ENCODE measurements at regions not wholly inside any gene's neighbourhood (a gene's known extent, or its start where the extent isn't known, plus 50 kb on each side); places are given as distances from the start of the nearest gene placed in this dataset.

DNA sequence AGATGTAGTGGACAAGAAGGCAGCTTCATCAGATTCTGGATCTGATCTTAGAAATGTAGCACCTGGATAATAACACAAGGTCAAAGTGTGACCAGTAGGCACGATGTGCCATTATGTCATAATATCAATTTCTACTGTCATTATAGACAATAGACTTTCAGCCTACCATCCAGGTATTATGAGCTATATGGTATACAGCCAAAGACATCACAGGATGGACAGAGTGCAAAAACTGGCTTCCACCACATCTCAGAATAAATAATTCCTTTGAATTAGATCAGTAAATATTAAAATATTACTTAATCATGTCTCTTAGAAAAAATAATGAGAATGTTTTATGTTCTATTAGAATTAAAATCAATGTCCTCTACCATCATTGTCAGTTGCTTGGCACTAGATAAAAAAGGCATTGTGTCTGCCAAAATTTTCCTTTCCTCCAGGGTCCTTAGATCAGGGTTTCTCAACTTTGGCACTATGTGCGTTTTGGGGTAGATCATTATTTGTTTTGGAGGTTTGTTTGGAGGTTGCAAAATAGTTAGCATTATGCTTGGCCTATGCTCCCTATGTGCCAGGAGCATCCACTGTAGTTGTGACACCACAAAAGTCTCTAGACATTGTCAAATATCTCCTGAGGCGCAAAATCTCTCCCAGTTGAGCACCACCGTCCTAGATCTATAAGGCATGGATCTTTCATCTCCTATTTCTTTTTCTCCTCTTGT lies 86.7 kb upstream of the NRIP1 start:
- no peak for DNase-seq (ENCODE audit: low read depth)

DNA sequence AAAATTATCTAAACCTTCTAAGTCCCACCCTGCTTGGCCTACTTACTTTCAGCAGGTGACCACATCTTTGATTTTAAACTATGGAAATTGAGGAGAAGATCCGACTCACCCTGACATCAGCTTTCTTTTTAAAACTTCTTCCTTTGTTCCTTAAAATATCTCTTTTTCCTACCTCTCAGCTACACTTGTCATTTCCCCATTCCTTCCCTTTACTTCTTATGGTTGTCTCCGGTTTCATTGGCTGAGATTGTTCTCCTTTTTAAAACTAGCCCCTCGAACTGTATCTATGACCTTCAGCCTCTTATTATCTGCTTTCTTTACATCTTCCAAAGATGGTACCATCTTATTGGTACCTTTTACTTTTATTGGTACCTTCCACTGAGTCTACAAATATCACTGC lies 87.8 kb upstream of the NRIP1 start:
- DNase-seq (ENCODE audit: low read depth) = no peak

DNA sequence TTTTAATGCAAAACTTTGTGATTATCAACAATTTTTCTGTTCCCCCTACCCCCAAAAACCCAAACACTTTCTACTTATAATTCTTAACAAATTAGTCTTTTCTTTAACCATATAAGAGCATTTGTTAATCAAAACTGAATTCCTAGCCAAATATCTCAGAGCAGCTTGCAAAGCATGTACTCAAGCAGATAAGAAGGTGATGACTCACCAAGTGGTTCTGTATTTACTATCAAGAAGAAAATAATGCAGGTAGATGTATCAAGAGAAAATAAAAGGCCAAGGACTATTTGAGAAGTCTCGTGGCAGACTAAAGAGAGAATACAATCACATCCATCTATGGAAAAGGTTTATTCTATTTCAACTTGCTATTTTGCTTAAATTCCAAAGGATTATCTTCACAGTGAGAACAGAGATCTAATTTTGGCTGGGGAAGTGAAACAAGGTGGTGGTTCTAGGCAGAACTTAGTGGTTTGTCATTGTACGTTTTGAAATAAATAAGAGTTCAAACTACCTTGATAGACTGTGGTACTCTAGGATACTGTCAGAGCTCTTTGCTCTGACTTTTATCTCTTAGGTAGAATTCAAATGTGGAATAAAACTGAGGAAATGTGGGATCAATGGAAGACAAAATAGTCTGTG lies 94.7 kb upstream of the NRIP1 start:
- no peak for DNase-seq (ENCODE audit: low read depth)

DNA sequence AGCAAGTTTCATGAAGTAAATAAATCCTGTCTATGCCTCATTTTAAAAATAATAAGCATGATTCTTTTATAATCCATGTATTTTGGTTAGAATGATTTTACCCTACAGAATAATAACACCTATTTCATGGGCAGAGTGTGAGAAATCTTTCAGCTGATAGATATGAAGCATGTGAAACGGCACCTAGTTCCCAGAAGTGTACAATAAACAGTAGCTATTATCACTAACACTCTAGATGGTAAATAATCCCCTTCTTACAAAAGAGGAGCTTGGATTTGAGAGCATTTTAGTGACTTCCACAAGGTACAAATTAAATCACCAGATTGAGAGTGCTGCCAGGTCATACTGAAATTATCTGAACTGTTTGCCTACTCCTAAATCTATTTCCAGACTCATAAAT lies 95.3 kb upstream of the NRIP1 start:
- no peak for DNase-seq (ENCODE audit: low read depth)

DNA sequence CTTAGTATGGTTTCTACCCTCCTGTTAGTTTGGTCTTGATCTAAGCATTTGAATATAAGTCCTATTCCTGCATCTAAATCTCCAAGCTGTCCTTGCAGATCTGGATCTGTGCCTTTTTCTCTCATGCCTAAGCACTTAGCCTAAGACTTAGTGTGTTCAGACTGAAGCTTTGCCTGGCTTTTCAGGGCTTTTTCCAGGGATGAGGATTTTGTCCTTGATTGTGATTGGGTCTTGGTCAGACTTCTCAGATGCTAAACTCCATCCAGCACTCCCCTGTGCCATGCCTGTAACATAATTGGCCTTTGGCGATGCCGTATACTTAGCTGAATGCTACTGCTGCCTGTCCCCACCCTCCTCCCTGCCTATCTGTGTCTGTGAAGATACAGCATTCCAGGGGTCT lies 98.1 kb upstream of the NRIP1 start:
- DNase-seq (ENCODE audit: low read depth) = no peak

DNA sequence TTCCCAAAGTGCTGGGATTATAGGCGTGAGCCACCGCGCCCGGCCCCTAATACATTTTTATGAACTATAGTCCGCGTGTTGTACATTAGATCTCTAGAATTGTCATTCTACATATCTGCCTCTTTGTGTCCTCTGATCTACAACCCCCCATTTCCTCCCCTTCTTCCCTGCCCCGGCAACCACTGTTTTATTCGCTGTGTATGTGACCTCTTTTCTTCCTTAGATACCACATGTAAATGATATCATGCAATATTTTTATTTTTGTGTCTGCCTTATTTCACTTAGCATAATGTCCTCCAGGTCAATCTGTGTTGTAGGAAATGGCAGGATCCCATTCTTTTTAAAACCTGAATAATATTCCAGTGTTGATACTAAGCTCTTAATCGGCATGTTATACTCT lies 99.5 kb upstream of the NRIP1 start:
- no peak for DNase-seq (ENCODE audit: low read depth)

DNA sequence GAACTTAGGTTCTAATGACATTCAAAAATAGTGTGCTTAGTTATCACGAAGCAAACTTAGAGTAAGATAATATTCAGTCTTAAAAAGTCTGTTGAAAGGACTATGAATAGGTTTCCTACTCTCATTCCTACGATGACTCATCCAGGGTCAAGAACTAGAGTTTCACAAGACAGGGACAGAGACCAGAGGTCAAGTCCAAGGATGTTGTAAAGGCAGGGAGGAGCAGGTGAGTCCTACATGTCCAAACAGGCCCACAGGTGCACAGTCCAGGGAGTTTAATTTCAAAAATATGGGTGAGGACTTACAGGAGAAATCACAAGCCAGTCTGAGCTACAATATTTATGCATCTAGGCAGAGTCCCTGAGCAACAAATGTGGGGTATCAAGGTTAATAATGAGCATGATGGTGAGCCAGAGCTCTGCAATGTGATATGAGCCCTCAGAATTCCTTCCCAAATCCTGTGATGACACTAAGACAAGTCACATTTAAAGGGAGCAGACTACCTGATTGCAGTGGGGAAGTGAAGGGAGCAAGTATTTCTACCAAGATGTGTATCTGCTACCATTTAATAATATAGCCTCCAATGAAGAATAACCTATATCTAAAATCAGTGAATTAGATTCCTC lies 100.0 kb upstream of the NRIP1 start:
- no peak for DNase-seq (ENCODE audit: low read depth)

DNA sequence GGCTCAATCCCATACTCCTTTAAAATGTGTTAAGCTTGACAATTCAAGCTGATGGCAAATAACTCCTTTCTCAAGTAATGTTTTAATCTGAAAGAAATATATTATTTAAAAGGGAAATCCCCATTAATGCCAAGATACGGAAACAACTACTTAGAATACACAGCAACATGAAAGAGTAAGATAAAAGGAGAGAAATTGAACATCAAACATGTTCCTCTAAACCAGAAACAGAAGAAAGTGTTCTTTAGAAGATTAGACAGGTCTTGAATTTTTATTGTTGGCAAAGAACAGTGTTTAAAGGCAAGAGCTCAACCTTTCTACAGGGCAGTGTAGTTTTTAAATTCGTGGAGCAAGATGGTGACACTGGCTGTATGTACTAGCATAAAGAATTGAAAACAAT lies 105.8 kb upstream of the NRIP1 start:
- no peak for DNase-seq (ENCODE audit: low read depth)

DNA sequence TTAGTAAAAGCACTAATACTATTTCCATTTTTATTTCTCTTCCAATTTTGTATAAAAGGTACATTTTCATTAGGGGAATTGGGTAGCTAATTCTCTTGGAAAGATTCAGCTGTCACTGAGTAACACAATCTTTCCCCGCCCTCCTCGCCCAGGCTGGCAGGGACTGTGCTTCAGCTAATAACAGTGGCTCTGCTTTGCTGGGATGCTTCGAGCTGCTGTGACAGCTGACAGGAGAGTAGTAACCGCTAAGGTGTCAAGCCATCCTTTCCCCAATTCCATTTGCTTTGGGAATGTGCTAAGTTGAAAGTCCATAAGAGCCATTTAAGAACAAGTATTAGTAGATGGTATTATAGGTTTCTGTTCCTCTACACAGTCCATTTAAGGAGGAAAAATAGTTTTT lies 106.7 kb upstream of the NRIP1 start:
- DNase-seq (ENCODE audit: low read depth) = no peak

DNA sequence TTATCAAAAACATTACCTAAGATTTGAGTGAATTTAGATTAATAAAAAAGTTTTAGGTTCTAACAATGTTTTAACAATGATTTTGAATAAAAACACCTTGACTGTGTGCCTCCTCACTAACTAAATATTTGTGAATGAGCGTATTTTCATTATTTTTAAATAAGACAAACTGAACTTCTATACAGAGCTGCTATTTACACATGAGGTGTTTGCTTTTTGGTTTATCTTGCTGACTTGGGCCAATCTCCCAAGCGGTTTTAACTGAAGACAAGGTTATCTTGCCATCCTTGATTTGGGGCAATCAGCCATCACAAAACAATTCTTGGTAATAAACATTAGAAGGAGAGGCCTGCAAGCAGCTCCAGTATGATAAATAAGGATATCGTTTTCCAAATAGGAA lies 108.2 kb upstream of the NRIP1 start:
- DNase-seq (ENCODE audit: low read depth) = no peak

DNA sequence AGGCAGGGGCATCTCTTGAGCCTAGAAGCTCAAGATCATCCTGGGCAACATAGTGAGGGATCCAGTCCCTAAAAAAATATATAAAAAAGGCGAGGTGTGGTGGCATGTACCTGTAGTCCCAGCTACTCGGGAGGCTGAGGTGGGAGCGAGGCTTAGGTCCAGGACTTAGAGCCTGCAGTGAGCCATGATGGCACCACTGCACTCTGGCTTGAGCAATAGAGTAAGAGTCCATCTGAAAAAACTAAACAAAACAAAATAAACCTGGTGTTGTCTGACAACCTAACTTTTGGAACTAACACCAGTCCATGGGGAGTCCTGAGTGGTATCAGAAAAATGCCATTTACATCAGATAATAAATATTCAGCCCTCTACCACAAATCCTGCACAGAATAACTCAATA lies 110.1 kb upstream of the NRIP1 start:
- no peak for DNase-seq (ENCODE audit: low read depth)

DNA sequence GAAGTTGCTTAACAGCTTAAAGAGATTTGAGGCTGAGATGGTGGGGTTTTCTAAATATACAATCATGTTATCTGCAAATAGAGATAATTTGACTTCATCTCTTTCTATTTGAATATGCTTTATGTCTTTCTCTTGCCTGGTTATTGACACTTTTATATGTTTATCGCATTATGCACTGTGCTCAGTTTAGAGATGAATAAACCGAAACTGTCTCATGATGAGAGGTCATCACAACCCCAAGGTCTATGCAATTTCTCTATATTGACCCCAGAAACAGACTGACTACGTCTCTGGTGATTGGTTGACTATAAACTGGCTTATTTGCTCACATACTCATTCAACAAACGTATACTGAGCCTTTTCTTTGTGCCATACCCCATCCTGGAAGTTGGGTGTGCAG lies 117.9 kb upstream of the NRIP1 start:
- no peak for DNase-seq (ENCODE audit: low read depth)

DNA sequence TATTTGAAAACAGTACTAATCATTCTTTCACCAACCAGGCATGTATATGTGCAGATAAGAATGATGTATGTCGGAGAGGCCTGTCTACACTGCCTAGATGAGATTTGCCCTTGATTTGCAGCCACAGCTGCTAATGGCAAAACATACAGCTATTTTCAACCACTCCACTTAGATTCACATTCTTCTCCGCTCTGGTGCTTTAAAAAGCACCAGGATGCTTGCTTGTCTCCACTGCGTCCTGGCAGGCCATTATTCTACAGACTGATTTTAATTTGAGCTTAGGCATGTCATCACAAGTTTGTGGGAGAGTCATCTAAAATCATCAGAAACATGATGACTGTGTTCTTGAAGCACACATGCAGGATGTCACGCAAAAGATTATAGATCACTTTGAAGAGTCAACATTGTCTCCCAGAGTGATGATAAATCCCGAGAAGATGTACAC lies 119.0 kb upstream of the NRIP1 start:
- DNase-seq (ENCODE audit: low read depth) = no peak

DNA sequence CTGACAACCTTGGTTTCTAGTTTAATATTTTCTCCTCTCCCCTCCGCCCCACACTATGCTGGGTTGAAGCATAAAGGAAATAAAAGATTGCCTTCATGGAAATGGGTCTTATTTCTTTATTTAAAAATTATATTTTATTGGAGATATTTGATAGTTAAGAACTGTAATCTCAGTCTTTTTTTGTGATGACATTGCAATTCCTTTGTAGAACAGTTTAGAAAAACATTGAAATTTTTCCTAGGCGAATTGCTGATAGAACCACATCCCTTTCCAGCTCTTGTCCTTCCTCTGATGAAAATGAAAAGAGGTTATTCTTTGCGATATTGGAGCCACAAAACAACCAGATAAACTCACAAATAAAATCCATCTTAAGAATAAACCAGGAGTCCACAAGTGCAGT lies 125.6 kb upstream of the NRIP1 start:
- no peak for DNase-seq (ENCODE audit: low read depth)

DNA sequence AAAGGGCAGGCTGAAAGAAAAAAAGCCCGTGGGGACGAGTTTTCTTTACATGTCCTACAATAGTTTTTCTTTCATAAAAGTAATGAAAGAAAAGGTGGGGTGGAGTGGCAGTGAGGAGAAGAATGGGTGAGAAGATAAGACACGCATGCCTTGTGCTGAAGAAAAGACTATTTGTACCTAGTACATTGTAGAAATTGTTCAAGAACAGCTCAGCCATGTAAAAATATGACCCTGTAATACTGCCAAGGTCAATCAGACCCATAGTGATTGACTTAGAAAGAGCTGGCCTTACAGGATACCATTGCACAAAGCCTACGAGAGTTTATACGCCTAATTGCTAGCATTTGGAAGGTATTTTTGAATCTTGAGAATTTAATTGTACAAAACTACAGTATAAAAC lies 126.0 kb upstream of the NRIP1 start:
- no peak for DNase-seq (ENCODE audit: low read depth)

DNA sequence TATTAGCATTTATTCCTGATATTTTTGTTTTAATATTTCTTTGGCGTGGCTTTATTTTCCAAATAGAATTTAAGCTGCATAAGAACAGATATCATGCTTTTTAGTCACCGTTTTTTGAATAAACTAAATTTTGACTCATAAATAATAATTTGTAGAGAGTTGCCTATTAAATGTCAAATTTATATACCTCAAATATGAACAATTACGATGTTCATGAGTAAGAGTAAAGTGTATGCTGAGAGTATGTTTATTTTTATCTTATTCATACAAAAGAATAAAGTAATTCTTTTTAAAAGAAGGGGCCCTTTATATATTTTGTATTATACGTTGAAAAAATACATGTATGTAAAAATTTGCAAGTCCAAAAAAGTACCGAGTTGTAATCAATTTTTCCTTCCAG lies 126.5 kb upstream of the NRIP1 start:
- no peak for DNase-seq (ENCODE audit: low read depth)

DNA sequence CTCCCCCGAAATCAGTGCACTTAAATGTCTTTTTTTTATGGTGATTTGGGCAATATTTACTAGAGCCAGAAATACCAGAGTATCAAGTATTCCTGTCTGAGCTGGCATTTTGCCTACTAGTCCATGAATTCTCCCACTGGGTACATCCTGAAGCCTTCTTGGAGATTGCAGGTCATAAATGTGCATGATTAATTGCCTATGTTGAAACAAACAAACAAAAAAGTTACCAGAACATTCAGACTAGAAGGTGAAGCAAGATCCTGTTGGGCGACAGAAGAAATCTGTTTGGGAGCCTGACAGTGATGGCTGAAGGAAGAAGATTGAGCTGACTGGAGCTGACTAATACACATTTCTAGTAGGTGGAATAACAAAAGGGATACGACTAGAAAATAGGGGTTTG lies 127.4 kb upstream of the NRIP1 start:
- no peak for DNase-seq (ENCODE audit: low read depth)

DNA sequence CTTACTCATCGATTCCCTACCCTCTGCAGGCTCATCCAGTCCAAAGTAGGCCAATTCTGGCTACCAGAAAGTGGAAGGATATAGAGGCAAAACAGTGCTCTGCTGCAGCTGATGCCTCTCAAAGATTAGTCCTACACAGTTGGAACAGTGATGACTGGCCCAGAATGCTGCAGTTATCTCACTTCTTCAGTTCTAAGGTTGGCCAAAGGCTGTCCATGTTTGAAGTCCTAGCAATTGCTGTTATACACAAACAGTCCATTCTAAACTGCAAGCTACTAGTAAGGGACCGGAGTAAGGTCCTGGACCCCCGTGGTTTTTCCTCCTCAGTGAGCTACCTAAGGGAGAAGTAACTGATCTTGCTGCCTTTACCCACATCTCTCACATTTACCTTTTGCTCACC lies 129.1 kb upstream of the NRIP1 start:
- DNase-seq (ENCODE audit: low read depth) = no peak

DNA sequence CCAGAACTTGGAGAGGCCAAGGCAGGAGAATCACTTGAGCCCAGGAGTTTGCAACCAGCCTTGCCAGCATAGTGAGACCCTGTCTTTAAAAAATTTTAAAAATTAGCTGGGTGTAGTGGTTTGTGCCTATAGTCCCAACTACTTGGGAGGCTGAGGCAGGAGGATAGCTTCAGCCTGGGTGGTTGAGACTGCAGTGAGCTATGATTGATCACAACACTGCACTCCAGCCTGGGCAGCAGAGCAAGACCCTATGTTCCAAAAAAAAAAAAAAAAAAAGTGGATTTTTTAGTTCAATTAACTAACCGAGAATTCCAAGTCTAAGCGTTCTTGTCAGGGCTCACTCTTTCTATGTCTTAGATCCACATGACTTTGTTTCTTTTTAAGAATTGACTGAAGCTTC lies 130.3 kb upstream of the NRIP1 start:
- no peak for DNase-seq (ENCODE audit: low read depth)

DNA sequence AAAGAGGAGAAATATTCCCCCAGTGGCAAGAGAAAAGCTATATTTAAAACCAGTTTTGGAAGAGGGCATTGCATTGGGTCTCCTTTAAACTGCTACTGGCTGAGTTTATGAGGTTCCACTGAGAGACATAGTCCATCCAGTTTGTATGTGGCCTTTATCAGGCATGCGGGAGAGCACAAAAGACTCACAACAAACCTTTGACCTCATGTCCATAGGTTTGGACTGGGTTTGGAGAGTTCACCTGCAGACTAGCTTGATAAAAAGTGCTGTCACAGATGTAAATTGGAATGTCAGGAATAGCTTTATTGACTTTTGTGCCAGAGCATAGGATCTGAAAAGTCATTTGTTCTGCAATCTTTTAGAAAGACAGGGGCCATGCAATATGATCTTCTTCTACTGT lies 131.0 kb upstream of the NRIP1 start:
- no peak for DNase-seq (ENCODE audit: low read depth)

DNA sequence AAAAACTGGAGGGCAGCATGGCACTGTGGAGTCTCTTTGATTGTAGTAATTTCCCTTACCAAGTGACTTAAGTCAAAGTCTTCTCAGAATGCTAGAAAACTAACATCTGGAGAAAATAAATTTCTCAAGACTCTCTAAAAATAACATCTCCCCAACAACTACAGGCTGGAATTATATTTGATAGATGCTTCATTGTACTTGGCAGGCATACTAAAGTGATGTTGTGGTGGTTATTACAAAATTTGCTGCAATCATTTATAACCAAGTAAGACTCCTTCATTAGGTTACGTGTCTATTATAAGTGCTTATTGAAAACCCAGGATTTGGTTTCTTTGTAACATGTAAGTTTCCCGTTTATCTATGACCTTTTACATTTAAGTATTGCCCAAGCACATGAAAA lies 132.9 kb upstream of the NRIP1 start:
- DNase-seq (ENCODE audit: low read depth) = no peak

DNA sequence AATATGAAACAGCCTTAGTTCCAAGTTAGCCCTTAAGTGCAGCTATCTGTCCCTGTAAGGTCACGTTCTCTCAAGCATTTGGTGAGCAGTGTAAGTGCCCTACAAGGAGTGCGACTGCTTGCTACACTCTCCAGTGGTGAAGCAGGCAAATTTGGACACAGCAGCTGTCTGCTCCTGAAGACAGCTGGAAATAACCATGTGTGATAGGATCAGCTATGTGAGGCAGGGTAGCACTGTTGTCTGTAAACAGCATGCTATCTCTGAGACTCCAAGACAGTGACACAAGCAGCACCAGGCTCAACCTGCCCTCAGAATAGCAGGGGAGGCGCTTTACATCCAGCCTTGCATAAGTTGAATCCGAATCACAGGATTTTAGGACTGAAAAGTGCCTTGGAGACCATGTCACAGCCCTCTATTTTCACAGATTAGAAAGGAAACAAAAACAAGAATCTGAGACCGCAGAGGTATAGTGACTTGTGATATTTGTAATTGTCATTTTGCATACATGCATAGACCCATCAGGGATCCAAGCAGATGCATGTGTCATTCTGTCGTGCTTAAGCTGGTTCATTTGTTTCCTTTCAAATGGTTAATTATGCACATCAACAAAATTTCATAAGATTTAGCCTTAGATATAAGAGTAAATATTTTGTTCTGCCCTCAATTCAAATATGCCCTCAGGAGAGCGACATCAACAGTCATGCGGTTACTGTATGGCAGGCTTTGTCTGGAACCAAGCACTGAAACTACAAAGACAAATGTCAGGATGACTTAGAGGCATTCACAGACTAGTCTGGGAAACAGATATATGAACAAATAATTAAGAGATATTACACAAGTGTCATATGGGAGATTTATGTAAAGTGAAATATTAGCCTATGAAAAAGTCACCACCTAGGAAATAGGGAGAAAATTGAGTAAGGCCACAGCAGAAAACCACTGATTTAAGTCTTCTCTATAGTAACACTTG lies 134.9 kb upstream of the NRIP1 start:
- DNase-seq (ENCODE audit: low read depth) = no peak

DNA sequence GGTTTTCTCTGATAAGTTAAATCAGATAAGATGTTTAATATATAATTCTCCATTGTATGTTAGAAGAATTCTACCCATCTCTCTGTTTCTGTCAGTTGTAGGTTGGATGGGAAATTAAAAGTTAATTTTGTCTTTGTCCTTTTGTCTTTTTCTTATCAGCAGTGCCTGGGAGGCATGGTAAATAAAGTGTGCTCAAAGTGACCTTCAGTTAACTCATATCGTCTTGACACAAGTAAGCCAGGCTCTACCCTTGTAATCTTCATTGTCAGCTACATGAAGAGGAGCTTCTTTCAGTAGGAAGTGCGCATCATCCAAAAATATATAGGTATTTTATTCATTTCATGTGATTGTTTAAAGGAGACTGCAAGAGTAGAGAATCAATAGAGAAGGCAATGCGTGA lies 138.9 kb upstream of the NRIP1 start:
- no peak for DNase-seq (ENCODE audit: low read depth)
